ENCODE measurements at regions not wholly inside any gene's neighbourhood (a gene's known extent, or its start where the extent isn't known, plus 50 kb on each side); places are given as distances from the start of the nearest gene placed in this dataset.

GRCh38 chr5:141783947-141784296 lies 94.3 kb downstream of the PCDH1 start:
- Histone ChIP-seq H3K27me3 (ENCODE audit: insufficient read depth in 3 of 3, low read length in 2 of 3) (no peaks in the 10 kb centered on the region), H3K4me1 (no peaks in the 10 kb centered on the region), H3K36me3 (ENCODE audit: insufficient read depth in 1 of 2, low read depth in 1 of 2) (no peaks in the 10 kb centered on the region), H3K4me3 (no peak overlapping the region), H3K27ac (no peak overlapping the region), H3K9me3 (no peaks in the 10 kb centered on the region)
- DNase-seq (no peak), ATAC-seq (no peak)
- 77 to 86% (median 80%) methylated on average over 4 of the region's 4 CpGs for WGBS, 3 donors
- intact Hi-C loops (cut with DNase I): no loop called here
- no peak for TF ChIP-seq CTCF (IDR thresholded peaks at IDR 0.05)

GRCh38 chr5:141783005-141783946 lies 94.9 kb downstream of the PCDH1 start:
- H3K36me3 ChIP-seq (ENCODE audit: insufficient read depth in 1 of 2, low read depth in 1 of 2): no peaks in the 10 kb centered on the region

GRCh38 chr5:141781910-141782309 lies 96.3 kb downstream of the PCDH1 start:
- ATAC-seq (no peak), DNase-seq (no peak)
- Histone ChIP-seq H3K4me3 (no peak overlapping the region), H3K27me3 (ENCODE audit: insufficient read depth in 3 of 3, low read length in 2 of 3) (no peaks in the 10 kb centered on the region), H3K9me3 (no peaks in the 10 kb centered on the region), H3K4me1 (no peaks in the 10 kb centered on the region), H3K27ac (no peak overlapping the region), H3K36me3 (ENCODE audit: insufficient read depth in 1 of 2, low read depth in 1 of 2) (no peaks in the 10 kb centered on the region)
- intact Hi-C loops (cut with DNase I): no loop called here
- WGBS, 3 donors: 79 to 84% (median 83%) methylated on average over 2 of the region's 2 CpGs
- no peak for TF ChIP-seq CTCF (IDR thresholded peaks at IDR 0.05)

More at GRCh38 chr5:141783005-141783946, 94.9 kb downstream of the PCDH1 start:
- H3K4me3 ChIP-seq: no peak overlapping the region
- no peak for DNase-seq
- no peak overlapping the region for H3K27ac ChIP-seq
- no peaks in the 10 kb centered on the region for H3K9me3 ChIP-seq
- intact Hi-C loops (cut with DNase I): no loop called here
- H3K27me3 ChIP-seq (ENCODE audit: insufficient read depth in 3 of 3, low read length in 2 of 3): no peaks in the 10 kb centered on the region
- ATAC-seq: no peak
- 57 to 69% (median 61%) methylated on average over 17 of the region's 17 CpGs for WGBS, 3 donors
- no peak for TF ChIP-seq CTCF (IDR thresholded peaks at IDR 0.05)
- no peaks in the 10 kb centered on the region for H3K4me1 ChIP-seq

GRCh38 chr5:141780952-141781781 lies 97.0 kb downstream of the PCDH1 start:
- no peak for TF ChIP-seq CTCF (IDR thresholded peaks at IDR 0.05)
- Histone ChIP-seq H3K4me3 (no peak overlapping the region), H3K4me1 (no peaks in the 10 kb centered on the region), H3K36me3 (ENCODE audit: insufficient read depth in 1 of 2, low read depth in 1 of 2) (no peaks in the 10 kb centered on the region), H3K9me3 (no peaks in the 10 kb centered on the region), H3K27ac (no peak overlapping the region), H3K27me3 (ENCODE audit: insufficient read depth in 3 of 3, low read length in 2 of 3) (no peaks in the 10 kb centered on the region)
- 62 to 74% (median 63%) methylated on average over 13 of the region's 13 CpGs for WGBS, 3 donors
- ATAC-seq: no peak
- DNase-seq: no peak
- intact Hi-C loops (cut with DNase I): no loop called here

Measured in psoas muscle (tissue), 7 donors.